ENCODE measurements at regions not wholly inside any gene's neighbourhood (a gene's known extent, or its start where the extent isn't known, plus 50 kb on each side); places are given as distances from the start of the nearest gene placed in this dataset.

DNA sequence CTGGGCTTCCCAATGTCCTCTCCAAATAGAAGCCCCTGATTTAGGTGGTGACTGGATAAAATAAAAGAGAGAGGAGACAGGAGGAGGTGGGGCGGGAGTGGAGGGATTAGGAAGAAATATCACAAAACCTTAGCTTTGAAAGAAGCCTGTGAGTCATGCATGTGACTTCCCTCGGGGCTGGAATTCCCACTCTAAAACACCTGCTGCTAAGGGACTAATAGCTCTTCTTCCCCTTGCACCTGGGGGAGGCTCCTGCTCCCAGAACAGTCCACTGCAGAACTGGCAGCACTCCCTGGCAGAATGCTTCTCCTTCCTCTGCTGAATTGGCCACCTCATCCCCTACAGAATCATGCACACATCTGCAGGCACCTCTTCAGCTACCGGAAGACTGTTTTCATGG is 207.2 kb downstream of the ATG4C start:
- ATAC-seq, result no peak
- Histone ChIP-seq H3K4me1 (no peaks in the 10 kb centered on the region), H3K9me3 (no peaks in the 10 kb centered on the region), H3K36me3 (replicated peaks in 1 of 2; ENCODE audit: insufficient read depth in 1 of 2, low read depth in 2 of 2) (no peaks in the 10 kb centered on the region), H3K27ac (no peak overlapping the region), H3K27me3 (no peaks in the 10 kb centered on the region), H3K4me3 (no peak overlapping the region)
- DNase-seq, result no peak
- 54 to 58% methylated on average over 3 of the region's 3 CpGs for WGBS, 2 donors
- TF ChIP-seq CTCF (IDR thresholded peaks at IDR 0.05) (no peak), POLR2A (IDR thresholded peaks at IDR 0.05) (no peak)
- intact Hi-C loops (cut with DNase I), result no loop called here

DNA sequence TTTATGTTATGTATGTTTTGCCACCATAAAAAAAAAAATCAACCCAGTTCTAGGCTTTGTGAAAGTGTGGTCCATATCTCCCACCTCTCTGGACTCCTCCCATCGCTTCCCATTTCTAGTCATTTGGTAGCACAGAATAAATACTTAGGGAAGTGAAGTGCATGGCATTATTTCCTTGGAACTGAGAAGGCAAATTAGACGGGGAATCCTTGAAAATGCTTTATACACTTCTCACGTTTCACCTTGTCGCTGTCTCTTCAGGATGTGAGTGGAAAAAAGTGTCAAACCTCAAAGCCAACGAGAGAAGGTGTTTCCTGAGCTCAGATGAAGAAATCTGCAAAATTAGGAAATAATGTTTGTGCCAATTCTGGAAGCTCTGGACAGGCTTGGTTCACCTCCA is 209.9 kb downstream of the ATG4C start:
- Histone ChIP-seq H3K9me3 (no peaks in the 10 kb centered on the region), H3K4me1 (no peaks in the 10 kb centered on the region), H3K36me3 (replicated peaks in 1 of 2; ENCODE audit: insufficient read depth in 1 of 2, low read depth in 2 of 2) (no peaks in the 10 kb centered on the region), H3K4me3 (no peak overlapping the region), H3K27me3 (no peaks in the 10 kb centered on the region), H3K27ac (no peak overlapping the region)
- intact Hi-C loops (cut with DNase I), result no loop called here
- no peak for DNase-seq
- WGBS, 2 donors, result 66 to 75% methylated on average over 5 of the region's 5 CpGs
- no peak for ATAC-seq
- TF ChIP-seq POLR2A (IDR thresholded peaks at IDR 0.05) (no peak), CTCF (IDR thresholded peaks at IDR 0.05) (no peak)

- DNase-seq (no peak), ATAC-seq (no peak)
- no peak for TF ChIP-seq CTCF (IDR thresholded peaks at IDR 0.05)
- no peak for TF ChIP-seq POLR2A (IDR thresholded peaks at IDR 0.05)
- Histone ChIP-seq H3K27me3 (no peaks in the 10 kb centered on the region), H3K36me3 (replicated peaks in 1 of 2; ENCODE audit: insufficient read depth in 1 of 2, low read depth in 2 of 2) (no peaks in the 10 kb centered on the region), H3K27ac (no peak overlapping the region), H3K4me3 (no peak overlapping the region), H3K9me3 (no peaks in the 10 kb centered on the region), H3K4me1 (no peaks in the 10 kb centered on the region)
- 83 to 86% methylated on average over 4 of the region's 4 CpGs for WGBS, 2 donors
- intact Hi-C loops (cut with DNase I), result no loop called here
Measured at GRCh38 chr1:62995173-62995572, 211.2 kb downstream of the ATG4C start.

- Histone ChIP-seq H3K4me3 (no peak overlapping the region), H3K36me3 (replicated peaks in 1 of 2; ENCODE audit: insufficient read depth in 1 of 2, low read depth in 2 of 2) (no peaks in the 10 kb centered on the region), H3K27me3 (no peaks in the 10 kb centered on the region), H3K27ac (no peak overlapping the region), H3K9me3 (no peaks in the 10 kb centered on the region), H3K4me1 (no peaks in the 10 kb centered on the region)
- intact Hi-C loops (cut with DNase I), result no loop called here
- ATAC-seq (no peak), DNase-seq (no peak)
- TF ChIP-seq CTCF (IDR thresholded peaks at IDR 0.05) (no peak), POLR2A (IDR thresholded peaks at IDR 0.05) (no peak)
- 59 to 60% methylated on average over 5 of the region's 5 CpGs for WGBS, 2 donors
Measured at GRCh38 chr1:62997884-62998283, 214.0 kb downstream of the ATG4C start.

DNA sequence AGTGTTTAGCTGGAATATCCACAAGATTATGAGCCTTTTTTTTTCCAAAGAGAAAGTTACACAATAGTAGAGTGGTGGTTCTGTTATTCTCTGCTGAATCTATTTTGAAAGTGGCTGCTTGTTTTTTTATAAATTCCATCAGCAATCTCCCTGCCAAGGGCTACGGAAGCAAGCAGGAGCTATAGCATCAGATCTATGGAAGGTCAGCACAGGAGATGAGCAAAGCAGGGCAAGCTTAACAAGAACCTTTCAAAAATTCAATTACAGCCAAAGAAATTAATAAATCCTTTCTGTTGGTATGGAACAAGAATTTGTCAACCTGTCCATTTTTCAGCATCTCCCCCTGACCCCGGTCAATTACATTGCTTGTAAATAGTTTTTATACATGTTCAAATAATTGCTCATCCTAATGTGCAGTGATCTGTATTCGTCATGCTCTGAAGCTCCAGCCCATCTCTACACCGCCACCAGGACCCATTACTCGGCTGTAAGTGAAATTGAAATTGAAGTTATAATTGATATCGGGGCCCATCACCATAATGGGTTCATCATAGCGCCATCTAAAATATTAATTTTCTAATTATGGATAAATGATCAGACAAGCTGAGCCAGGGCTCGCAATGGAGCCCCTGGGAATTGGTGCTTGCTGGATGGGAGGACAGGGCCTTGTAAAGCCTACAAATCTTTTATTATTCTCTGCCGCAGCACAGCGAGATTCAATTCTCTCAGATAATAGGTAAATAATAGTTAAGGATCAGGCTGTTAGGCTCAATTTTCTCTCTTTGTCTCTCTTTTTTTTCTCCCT is 215.1 kb downstream of the ATG4C start:
- Histone ChIP-seq H3K27me3 (no peaks in the 10 kb centered on the region), H3K9me3 (no peaks in the 10 kb centered on the region), H3K4me1 (no peaks in the 10 kb centered on the region), H3K27ac (no peak overlapping the region), H3K4me3 (no peak overlapping the region), H3K36me3 (replicated peaks in 1 of 2; ENCODE audit: insufficient read depth in 1 of 2, low read depth in 2 of 2) (no peaks in the 10 kb centered on the region)
- ATAC-seq, result no peak
- 85 to 91% methylated on average over 10 of the region's 10 CpGs for WGBS, 2 donors
- intact Hi-C loops (cut with DNase I), result no loop called here
- TF ChIP-seq CTCF (IDR thresholded peaks at IDR 0.05) (no peak), POLR2A (IDR thresholded peaks at IDR 0.05) (no peak)
- DNase-seq, result no peak

Data from body of pancreas (tissue), 4 donors.